HCT116 (cell line): ENCODE measurements at regions not wholly inside any gene's neighbourhood (a gene's known extent, or its start where the extent isn't known, plus 50 kb on each side); places are given as distances from the start of the nearest gene placed in this dataset.

Experiments used
- ATAC-seq: fragments of 200-7000 bp; cut with Tn5 transposase; 2 replicates; pipeline ENCODE4 v1.9.1; 2020; ENCODE audit warnings: mild to moderate bottlenecking, moderate library complexity
- BruUV-seq: library from RNA; stranded (reverse); fragments of 400-500 nt; replicated peaks from 2 replicates; lab custom pipeline; 2021; lab: Mats Ljungman, UMichigan
- CTCF ChIA-PET: fragments of 300-600 bp; sonication (Branson Sonifier 250); formaldehyde crosslinking; loops from one replicate; lab custom pipeline; 2021; ENCODE audit warnings: antibody characterized with exemption; lab: Charles Lee
- POLR2A ChIA-PET: fragments of 300-600, 350-600 bp; sonication (Branson Sonifier 250); formaldehyde crosslinking; loops from one replicate; lab custom pipeline; 2021; ENCODE audit warnings: antibody characterized with exemption; lab: Charles Lee
- RAD21 ChIA-PET, 2 experiments: fragments of 300-600 bp; sonication (Branson Sonifier 250); formaldehyde crosslinking; loops; one replicate each; lab custom pipeline; 2023; ENCODE audit warnings: low total read pairs in 2 of 2; ENCODE audit not compliant: uncharacterized antibody in 2 of 2, unreplicated experiment in 2 of 2, low non-redundant PET in 1 of 2; lab: Charles Lee
- DNase-seq: peaks from one replicate; pipeline ENCODE4 v3.0.0-alpha.2; 2010; ENCODE audit warnings: low read depth, low spot score
- H2AFZ ChIP-seq: fragments of 200-600 bp; shearing (Covaris generic), sonication (generic); 2 replicates; pipeline ENCODE4 v1.6.1; 2017; ENCODE audit warnings: low read depth, mixed run types, mixed read lengths, antibody characterized with exemption, low read length; ENCODE audit not compliant: poor library complexity, severe bottlenecking
- H3K27ac ChIP-seq: 2 replicates; pipeline ENCODE4 v1.5.1; 2012; ENCODE audit warnings: low read depth, low read length
- H3K27me3 ChIP-seq: fragments of 200-600 bp; sonication (generic); 2 replicates; pipeline ENCODE4 v1.6.1; 2016; ENCODE audit warnings: mixed run types, low read length, mixed read lengths; ENCODE audit not compliant: insufficient read depth
- H3K36me3 ChIP-seq, 2 experiments: fragments of 200-500 bp in 1 of 2; fragments of 200-600 bp in 1 of 2; sonication (Bioruptor generic) in 1 of 2; sonication (generic) in 1 of 2; 2 replicates each; pipeline versions ENCODE4 v1.5.1 to v1.6.1; 2014 to 2016; ENCODE audit warnings: low read length in 2 of 2, inconsistent platforms in 1 of 2, mixed read lengths in 1 of 2, mixed run types in 1 of 2; ENCODE audit not compliant: insufficient read depth in 2 of 2, control insufficient read depth in 1 of 2
- H3K4me1 ChIP-seq, 2 experiments: fragments of 200-600 bp in 1 of 2; sonication (generic) in 1 of 2; 2 replicates each; pipeline versions ENCODE4 v1.5.1 to v1.6.1; 2012 to 2017; ENCODE audit warnings: low read length in 2 of 2, inconsistent platforms in 1 of 2, mild to moderate bottlenecking in 1 of 2, mixed read lengths in 1 of 2, mixed run types in 1 of 2, moderate library complexity in 1 of 2; ENCODE audit not compliant: insufficient read depth in 2 of 2, control insufficient read depth in 1 of 2
- H3K4me2 ChIP-seq: fragments of 200-600 bp; sonication (generic); 2 replicates; pipeline ENCODE4 v1.6.1; 2017; ENCODE audit warnings: mixed run types, low read length, mixed read lengths
- H3K4me3 ChIP-seq, 2 experiments: fragments of 200-600 bp in 1 of 2; sonication (generic) in 1 of 2; replicated peaks in 1 of 2; 2 replicates each; pipeline ENCODE4 v1.5.1; 2011 to 2016; ENCODE audit warnings: low read length in 2 of 2, control low read depth in 1 of 2, low read depth in 1 of 2, mild to moderate bottlenecking in 1 of 2, mixed read lengths in 1 of 2, mixed run types in 1 of 2
- H3K79me2 ChIP-seq: fragments of 200-600 bp; sonication (generic); 2 replicates; pipeline ENCODE4 v1.6.1; 2017; ENCODE audit warnings: mild to moderate bottlenecking, mixed run types, low read length, moderate library complexity, mixed read lengths; ENCODE audit not compliant: insufficient read depth
- H3K9ac ChIP-seq: fragments of 200-600 bp; sonication (generic); 2 replicates; pipeline ENCODE4 v1.6.1; 2016; ENCODE audit warnings: low read length, mixed read lengths
- H3K9me2 ChIP-seq: fragments of 200-600 bp; sonication (generic), shearing (Covaris generic); 2 replicates; pipeline ENCODE4 v1.6.1; 2017; ENCODE audit warnings: mixed run types, mild to moderate bottlenecking, moderate library complexity; ENCODE audit not compliant: insufficient read depth
- H3K9me3 ChIP-seq, 2 experiments: fragments of 200-500 bp in 1 of 2; fragments of 200-600 bp in 1 of 2; sonication (Bioruptor generic) in 1 of 2; sonication (generic) in 1 of 2; 2 replicates each; pipeline ENCODE4 v1.6.1; 2014 to 2017; ENCODE audit warnings: low read length in 2 of 2, mixed read lengths in 2 of 2, inconsistent platforms in 1 of 2, low read depth in 1 of 2, mild to moderate bottlenecking in 1 of 2, mixed run types in 1 of 2, moderate library complexity in 1 of 2; ENCODE audit not compliant: control insufficient read depth in 1 of 2, insufficient read depth in 1 of 2
- H4K20me1 ChIP-seq: fragments of 200-600 bp; sonication (generic), shearing (Covaris generic); 2 replicates; pipeline ENCODE4 v1.6.1; 2017; ENCODE audit warnings: mixed run types, mild to moderate bottlenecking, moderate library complexity; ENCODE audit not compliant: insufficient read depth
- ATF3 ChIP-seq: IDR thresholded peaks from 2 replicates; pipeline ENCODE4 v1.6.1; 2012
- CTCF ChIP-seq, 3 experiments: fragments of 200-600 bp in 1 of 3; sonication (generic) in 1 of 3; IDR thresholded peaks in 2 of 3; conservative IDR thresholded peaks in 1 of 3; 2 replicates each; pipeline ENCODE4 v1.5.1; 2012 to 2017; ENCODE audit warnings: low read depth in 2 of 3, low read length in 2 of 3, antibody characterized with exemption in 1 of 3, borderline replicate concordance in 1 of 3, control low read depth in 1 of 3, mild to moderate bottlenecking in 1 of 3, mixed read lengths in 1 of 3, mixed run types in 1 of 3, moderate library complexity in 1 of 3; ENCODE audit not compliant: insufficient read depth in 1 of 3
- EGR1 ChIP-seq: IDR thresholded peaks from 2 replicates; pipeline ENCODE4 v1.6.1; 2012; ENCODE audit warnings: low read depth
- ELF1 ChIP-seq: IDR thresholded peaks from 2 replicates; pipeline ENCODE4 v1.6.1; 2012; ENCODE audit warnings: low read depth, borderline replicate concordance
- EZH2 ChIP-seq: fragments of 200-600 bp; sonication (generic); IDR thresholded peaks from 2 replicates; pipeline ENCODE4 v1.6.1; 2017; ENCODE audit warnings: antibody characterized with exemption, mixed run types
- JUND ChIP-seq: IDR thresholded peaks from 2 replicates; pipeline ENCODE4 v1.6.1; 2012
- MAX ChIP-seq: IDR thresholded peaks from 2 replicates; pipeline ENCODE4 v1.6.1; 2012
- POLR2A ChIP-seq: IDR thresholded peaks from 2 replicates; pipeline ENCODE4 v1.7.0; 2011; ENCODE audit warnings: borderline replicate concordance; ENCODE audit not compliant: insufficient read depth, insufficient read length; ENCODE audit errors: extremely low read depth
- POLR2AphosphoS5 ChIP-seq: IDR thresholded peaks from 2 replicates; pipeline ENCODE4 v1.6.1; 2011; ENCODE audit warnings: mild to moderate bottlenecking, low read depth, low read length, moderate library complexity
- RAD21 ChIP-seq: IDR thresholded peaks from 2 replicates; pipeline ENCODE4 v1.6.1; 2012; ENCODE audit warnings: low read depth, mild to moderate bottlenecking
- SP1 ChIP-seq: IDR thresholded peaks from 2 replicates; pipeline ENCODE4 v1.6.1; 2012; ENCODE audit warnings: low read depth
- SRF ChIP-seq: IDR thresholded peaks from 2 replicates; pipeline ENCODE4 v1.6.1; 2012; ENCODE audit warnings: low read depth
- YY1 ChIP-seq: IDR thresholded peaks from 2 replicates; pipeline ENCODE4 v1.6.1; 2011; ENCODE audit warnings: low read length, low read depth, moderate library complexity, mild to moderate bottlenecking; ENCODE audit not compliant: insufficient replicate concordance; ENCODE audit errors: extremely low read depth
- ZFX ChIP-seq: fragments of 450-650 bp; IDR thresholded peaks from 2 replicates; pipeline ENCODE4 v1.6.1; 2017
- intact Hi-C: fragments of 100-400 bp; cut with micrococcal nuclease; formaldehyde crosslinking; loops from 2 replicates; pipeline ENCODE4 v1.10.0; 2022

- TF ChIP-seq POLR2AphosphoS5 (no peak), ZFX (no peak), MAX (no peak), SP1 (no peak), JUND (no peak), EGR1 (no peak), YY1 (no peak), POLR2A (no peak), RAD21 (no peak), SRF (no peak), ELF1 (no peak), ATF3 (no peak), EZH2 (no peak), CTCF (IDR thresholded peaks at IDR 0.05 in 2 of 3, conservative IDR thresholded peaks at IDR 0.05 in 1 of 3; ENCODE audit: borderline replicate concordance in 1 of 3, insufficient read depth in 1 of 3, low read depth in 2 of 3, low read length in 2 of 3) (no peak)
- no peaks in the 10 kb centered on the region for H4K20me1 ChIP-seq
- DNase-seq, result no peak
- H3K79me2 ChIP-seq, result no peaks in the 10 kb centered on the region
- no peaks in the 10 kb centered on the region for H3K27me3 ChIP-seq
- ATAC-seq, result no peak
- no peak overlapping the region for H3K27ac ChIP-seq
- no peaks in the 10 kb centered on the region for H3K9me3 ChIP-seq
- RAD21 ChIA-PET, result no interaction called here
- no TSS peak for BruUV-seq
- H3K36me3 ChIP-seq, result no peaks in the 10 kb centered on the region
- POLR2A ChIA-PET, result no interaction called here
- H3K9ac ChIP-seq, result no peak overlapping the region
- no peak overlapping the region for H3K4me2 ChIP-seq
- intact Hi-C loops, result no loop called here
- CTCF ChIA-PET, result interaction anchor here (0.6 kb wide), 1 partner anchor 430 kb away, joined by 3 read pairs; no protein-coding TSS in a partner anchor
- peaks cover 14 to 43% of the 10 kb centered on the region in 2 experiments for H3K4me1 ChIP-seq
- no peak overlapping the region for H2AFZ ChIP-seq
- H3K9me2 ChIP-seq, result no peaks in the 10 kb centered on the region
- no peak overlapping the region for H3K4me3 ChIP-seq
These were observed 146.1 kb upstream of the IQSEC1 start for GRCh38 chr3:13219077-13219901.
